Immature natural killer cell (primary cell): ENCODE measurements at regions not wholly inside any gene's neighbourhood (a gene's known extent, or its start where the extent isn't known, plus 50 kb on each side); places are given as distances from the start of the nearest gene placed in this dataset.

Experiments used
- DNase-seq, 3 donors: peaks; one replicate each; pipeline ENCODE4 v3.0.0; 2022; ENCODE audit warnings: mixed read lengths in 1 of 3
- H3K27ac Mint-ChIP-seq, 6 donors: one replicate each; pipeline ENCODE4 v1.8.0; 2020; ENCODE audit warnings: mixed read lengths in 6 of 6, mild to moderate bottlenecking in 5 of 6, inconsistent platforms in 4 of 6, moderate library complexity in 3 of 6
- H3K27me3 Mint-ChIP-seq, 3 donors: one replicate each; pipeline ENCODE4 v1.8.0; 2020 to 2021; ENCODE audit warnings: low read depth in 3 of 3, mild to moderate bottlenecking in 3 of 3, mixed read lengths in 3 of 3, moderate library complexity in 3 of 3, inconsistent platforms in 1 of 3
- H3K36me3 Mint-ChIP-seq, 3 donors: one replicate each; pipeline ENCODE4 v1.8.0; 2020; ENCODE audit warnings: mixed read lengths in 3 of 3, inconsistent platforms in 2 of 3, mild to moderate bottlenecking in 2 of 3
- H3K4me1 Mint-ChIP-seq, 2 donors: one replicate each; pipeline ENCODE4 v1.8.0; 2020; ENCODE audit warnings: inconsistent platforms in 2 of 2, mild to moderate bottlenecking in 2 of 2, mixed read lengths in 2 of 2, moderate library complexity in 1 of 2
- H3K4me3 Mint-ChIP-seq, 5 donors: one replicate each; pipeline ENCODE4 v1.8.0; 2020; ENCODE audit warnings: mild to moderate bottlenecking in 5 of 5, mixed read lengths in 5 of 5, inconsistent platforms in 3 of 5, moderate library complexity in 3 of 5
- H3K9me3 Mint-ChIP-seq, 6 donors: one replicate each; pipeline ENCODE4 v1.8.0; 2020; ENCODE audit warnings: mild to moderate bottlenecking in 6 of 6, mixed read lengths in 6 of 6, inconsistent platforms in 4 of 6, moderate library complexity in 3 of 6

DNA sequence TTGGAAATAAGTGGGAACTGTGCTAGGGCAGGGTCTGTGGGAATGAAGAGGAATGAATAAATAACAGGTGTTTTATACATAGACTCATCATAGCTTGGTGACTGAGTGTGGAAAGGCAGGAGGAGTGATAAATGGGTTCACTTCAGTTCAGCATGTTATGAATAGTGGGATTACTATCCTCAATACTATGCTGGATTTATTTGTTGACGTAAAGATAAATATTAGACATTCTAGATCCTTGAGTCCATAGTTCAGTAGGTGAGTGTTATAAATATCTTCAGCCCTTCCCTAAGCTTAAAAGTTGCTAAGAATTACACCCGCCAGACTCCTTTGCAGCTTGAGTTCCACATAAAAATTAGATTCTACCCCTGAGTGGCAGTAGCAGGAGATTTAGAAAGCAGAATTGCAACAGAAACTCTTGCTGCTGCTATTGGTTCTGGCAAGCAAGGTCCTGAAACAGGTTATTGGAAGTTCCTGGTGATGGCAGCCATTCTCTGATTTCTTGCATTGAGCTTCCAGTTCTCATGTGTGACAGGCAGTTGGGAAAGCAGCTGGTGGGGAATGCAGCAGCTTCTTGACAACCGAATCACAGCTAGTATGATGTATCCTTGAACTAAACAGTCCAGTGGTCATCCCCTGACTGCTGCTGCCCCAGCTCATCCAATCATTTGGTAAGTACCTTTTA lies 1558.9 kb downstream of the FAM181B start:
- H3K27me3 Mint-ChIP-seq: no peaks in the 10 kb centered on the region
- H3K9me3 Mint-ChIP-seq: peaks cover 5 to 35% (median 13%) of the 10 kb centered on the region in 6 donors
- no peaks in the 10 kb centered on the region for H3K4me1 Mint-ChIP-seq
- H3K4me3 Mint-ChIP-seq: no peak overlapping the region
- no peak for DNase-seq
- no peaks in the 10 kb centered on the region for H3K36me3 Mint-ChIP-seq
- H3K27ac Mint-ChIP-seq: no peak overlapping the region

DNA sequence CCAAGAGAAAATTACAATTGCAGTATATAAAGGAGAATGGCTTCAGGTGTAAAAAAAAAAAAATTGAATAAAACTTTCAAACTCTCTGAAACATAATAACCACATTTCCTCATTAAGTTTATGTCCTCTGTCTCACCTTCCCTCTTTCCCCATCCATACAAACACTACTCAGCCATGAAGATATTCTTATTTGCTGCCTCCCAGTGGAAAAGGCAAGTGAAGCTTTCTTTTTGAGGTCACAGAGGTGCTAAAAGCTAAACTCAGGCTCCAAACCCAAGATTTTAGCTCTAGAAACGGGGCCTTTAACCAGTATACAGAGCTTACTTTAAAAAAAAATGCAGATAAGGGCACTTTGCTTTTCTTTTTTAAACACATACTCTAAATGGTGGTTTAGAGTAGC lies 1568.5 kb downstream of the FAM181B start:
- Mint-ChIP-seq H3K36me3 (no peaks in the 10 kb centered on the region), H3K9me3 (peaks cover under 1 to 15% (median 8%) of the 10 kb centered on the region in 6 donors), H3K4me1 (no peaks in the 10 kb centered on the region), H3K27ac (no peak overlapping the region), H3K4me3 (no peak overlapping the region), H3K27me3 (peaks cover 0 to 1% (median 0%) of the 10 kb centered on the region in 3 donors)
- DNase-seq: no peak

DNA sequence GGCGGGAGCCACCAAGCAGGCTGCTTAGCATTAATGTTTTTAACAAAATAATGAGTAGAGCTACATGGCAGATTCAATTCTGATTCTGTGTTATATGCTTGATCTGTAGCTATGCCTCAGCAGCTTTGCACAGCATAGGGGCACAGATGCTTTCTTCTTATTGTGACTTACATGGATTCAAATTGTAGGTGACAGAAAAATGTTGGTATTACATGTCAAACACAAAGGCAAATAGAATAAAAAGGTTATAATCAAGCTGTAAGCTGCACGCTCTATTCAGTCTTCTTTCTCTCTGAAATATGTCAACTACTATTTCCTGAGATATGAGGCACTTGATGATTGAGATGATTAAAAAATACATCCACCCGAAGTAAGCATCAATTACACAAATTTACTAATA lies 1573.8 kb downstream of the FAM181B start:
- no peaks in the 10 kb centered on the region for H3K36me3 Mint-ChIP-seq
- H3K9me3 Mint-ChIP-seq: peaks cover 3 to 12% (median 10%) of the 10 kb centered on the region in 6 donors
- no peaks in the 10 kb centered on the region for H3K4me1 Mint-ChIP-seq
- no peak overlapping the region for H3K27ac Mint-ChIP-seq
- no peak overlapping the region for H3K4me3 Mint-ChIP-seq
- no peaks in the 10 kb centered on the region for H3K27me3 Mint-ChIP-seq
- no peak for DNase-seq

DNA sequence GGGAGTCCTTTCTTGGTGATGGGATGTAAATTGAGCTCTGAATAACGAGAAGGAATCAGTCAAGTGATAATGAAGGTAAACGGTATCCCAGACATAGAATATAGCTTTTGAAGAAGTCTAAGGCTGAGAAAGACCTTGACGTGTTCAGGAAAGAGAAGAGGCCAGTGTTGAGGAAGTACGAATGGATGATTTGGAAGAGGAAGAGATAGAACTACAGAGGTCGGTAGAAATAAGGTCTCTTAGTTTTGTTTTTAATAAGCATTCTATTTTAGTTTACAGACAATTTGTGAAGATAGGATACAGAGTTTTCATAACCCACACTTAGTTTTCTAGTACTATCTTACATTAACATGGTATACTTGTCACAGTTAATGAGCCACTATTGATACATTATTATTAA lies 1598.1 kb downstream of the FAM181B start:
- no peak for DNase-seq
- H3K4me3 Mint-ChIP-seq: no peak overlapping the region
- H3K9me3 Mint-ChIP-seq: peaks cover 2 to 54% (median 11%) of the 10 kb centered on the region in 6 donors
- peaks cover 0 to 9% of the 10 kb centered on the region in 2 donors for H3K4me1 Mint-ChIP-seq
- H3K27ac Mint-ChIP-seq: no peak overlapping the region
- peaks cover 0 to 1% (median 0%) of the 10 kb centered on the region in 3 donors for H3K27me3 Mint-ChIP-seq
- no peaks in the 10 kb centered on the region for H3K36me3 Mint-ChIP-seq

DNA sequence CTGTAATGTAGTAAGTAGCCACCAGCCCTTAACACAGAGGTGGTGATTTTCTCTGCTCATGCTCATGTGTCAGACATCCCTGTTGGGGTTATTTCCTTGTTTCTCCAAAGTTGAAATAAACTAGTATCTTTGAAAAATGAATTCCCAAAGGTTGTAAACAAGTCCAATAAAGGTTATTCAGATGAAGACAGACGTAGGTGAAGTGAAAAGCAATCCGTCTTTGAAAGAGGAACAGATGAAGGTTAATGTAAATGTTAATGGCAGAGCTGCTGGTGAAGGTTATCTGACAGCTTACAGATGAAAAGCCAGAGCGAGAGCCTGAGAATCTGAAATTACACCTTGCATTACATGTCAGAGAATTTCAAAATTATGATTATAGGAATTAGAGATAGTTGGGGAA lies 1604.0 kb downstream of the FAM181B start:
- DNase-seq: no peak
- Mint-ChIP-seq H3K9me3 (peaks cover 0 to 53% (median 8%) of the 10 kb centered on the region in 6 donors), H3K4me3 (no peak overlapping the region), H3K4me1 (peaks cover 0 to 9% of the 10 kb centered on the region in 2 donors), H3K36me3 (no peaks in the 10 kb centered on the region), H3K27ac (no peak overlapping the region), H3K27me3 (no peaks in the 10 kb centered on the region)

DNA sequence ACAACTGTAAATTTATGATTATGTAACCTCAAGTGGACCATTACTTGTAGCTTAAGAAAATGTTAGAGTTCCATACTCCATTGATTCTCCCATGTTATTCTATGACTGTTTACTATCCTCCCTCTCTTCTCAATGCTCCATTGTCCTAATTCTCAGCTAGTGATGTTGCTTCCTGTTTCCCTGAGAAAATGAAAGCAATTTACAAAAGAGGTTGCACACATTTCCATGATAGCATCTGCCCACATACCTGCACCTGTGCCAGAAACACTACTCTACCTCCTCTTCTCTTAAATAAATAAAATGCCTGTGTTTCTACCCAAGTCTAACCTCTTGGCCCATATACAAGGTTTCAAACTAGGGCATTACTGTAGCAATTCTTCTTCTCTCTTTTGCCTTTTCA lies 1620.9 kb downstream of the FAM181B start:
- DNase-seq: no peak
- Mint-ChIP-seq H3K9me3 (peaks cover 0 to 8% (median 3%) of the 10 kb centered on the region in 6 donors), H3K36me3 (no peaks in the 10 kb centered on the region), H3K4me3 (no peak overlapping the region), H3K27me3 (no peaks in the 10 kb centered on the region), H3K27ac (no peak overlapping the region), H3K4me1 (no peaks in the 10 kb centered on the region)

DNA sequence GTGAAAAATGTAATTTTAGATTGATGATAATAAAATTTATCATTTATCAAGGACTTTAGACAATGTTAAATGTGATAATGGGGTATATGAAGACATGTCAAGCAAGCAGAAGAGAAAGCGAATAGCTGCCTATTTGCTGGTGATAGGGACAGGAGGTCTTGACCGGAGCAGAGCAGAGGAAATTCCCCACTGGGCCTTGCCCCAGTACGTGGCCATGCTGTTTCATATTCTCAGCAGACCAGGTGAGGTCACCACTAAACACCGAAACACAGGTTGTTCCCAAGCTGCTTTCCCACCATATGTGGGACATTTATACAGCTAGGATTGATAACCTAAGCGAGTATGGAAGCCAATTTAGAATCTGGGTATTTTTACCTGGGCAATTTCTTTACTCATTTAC lies 1629.6 kb downstream of the FAM181B start:
- H3K36me3 Mint-ChIP-seq: no peaks in the 10 kb centered on the region
- H3K9me3 Mint-ChIP-seq: peaks cover 8 to 31% (median 17%) of the 10 kb centered on the region in 6 donors
- H3K27ac Mint-ChIP-seq: no peak overlapping the region
- no peak for DNase-seq
- H3K4me3 Mint-ChIP-seq: no peak overlapping the region
- peaks cover 0 to 2% (median 0%) of the 10 kb centered on the region in 3 donors for H3K27me3 Mint-ChIP-seq
- H3K4me1 Mint-ChIP-seq: no peaks in the 10 kb centered on the region

DNA sequence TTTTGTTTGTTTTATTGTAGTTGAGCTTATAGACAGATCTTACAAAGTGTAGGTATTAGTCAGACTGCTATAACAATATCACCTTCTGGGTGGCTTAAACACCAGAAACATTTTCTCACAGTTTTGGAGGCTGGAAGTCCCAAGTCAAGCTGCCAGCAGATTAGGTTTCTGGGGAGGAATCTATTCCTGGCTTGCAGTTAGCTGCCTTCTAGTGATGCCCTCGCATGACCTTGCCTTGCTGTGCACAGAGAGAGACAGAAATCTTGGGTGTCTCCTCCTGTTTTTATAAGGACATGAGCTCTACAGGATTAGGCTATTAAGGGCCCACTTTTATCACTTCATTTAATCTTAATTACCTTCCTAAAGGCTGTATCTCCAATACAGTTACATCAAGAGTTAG lies 1635.2 kb downstream of the FAM181B start:
- no peaks in the 10 kb centered on the region for H3K4me1 Mint-ChIP-seq
- H3K36me3 Mint-ChIP-seq: no peaks in the 10 kb centered on the region
- H3K27me3 Mint-ChIP-seq: no peaks in the 10 kb centered on the region
- H3K9me3 Mint-ChIP-seq: peaks cover 1 to 30% (median 16%) of the 10 kb centered on the region in 6 donors
- no peak overlapping the region for H3K4me3 Mint-ChIP-seq
- DNase-seq: no peak
- H3K27ac Mint-ChIP-seq: no peak overlapping the region

DNA sequence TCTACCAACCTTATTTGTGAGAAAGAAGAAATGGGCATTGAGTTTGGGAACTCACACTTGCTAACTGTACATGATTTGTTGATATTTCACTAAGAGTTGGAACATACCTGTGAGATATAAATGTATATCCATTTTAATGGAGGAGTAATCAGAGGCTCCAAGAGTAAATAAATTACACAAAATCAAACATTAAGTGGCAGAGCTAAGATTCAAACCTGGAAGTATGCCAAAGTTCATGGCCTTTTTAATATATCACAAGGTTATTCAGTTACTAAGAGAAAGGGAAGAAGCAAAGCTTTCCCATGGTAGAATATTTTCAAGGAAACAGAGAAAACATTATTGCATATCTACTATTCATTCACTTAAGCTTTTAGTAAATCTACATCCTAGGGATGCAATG lies 1641.1 kb downstream of the FAM181B start:
- H3K27ac Mint-ChIP-seq: no peak overlapping the region
- H3K4me3 Mint-ChIP-seq: no peak overlapping the region
- peaks cover 0 to 53% (median 16%) of the 10 kb centered on the region in 6 donors for H3K9me3 Mint-ChIP-seq
- no peaks in the 10 kb centered on the region for H3K27me3 Mint-ChIP-seq
- no peaks in the 10 kb centered on the region for H3K4me1 Mint-ChIP-seq
- no peaks in the 10 kb centered on the region for H3K36me3 Mint-ChIP-seq
- no peak for DNase-seq

DNA sequence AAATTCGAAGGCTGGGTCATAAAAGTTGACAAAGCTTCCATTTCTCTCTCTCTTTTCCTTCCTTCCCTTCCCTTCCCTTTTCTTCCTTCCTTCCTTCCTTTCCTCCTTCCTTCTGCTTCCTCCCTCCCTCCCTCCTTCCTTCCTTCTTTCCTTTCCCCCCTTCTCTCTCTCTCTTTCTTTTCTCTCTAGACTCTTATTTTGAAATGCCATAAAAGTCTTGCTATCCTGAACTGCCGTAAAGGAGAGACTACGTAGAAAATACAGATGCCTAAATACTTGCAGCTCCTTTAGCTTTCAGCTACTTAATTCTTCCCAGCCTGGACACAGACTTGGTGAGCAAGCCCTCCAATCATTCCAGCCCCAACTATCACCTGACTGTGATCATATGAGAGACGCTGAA lies 1644.4 kb downstream of the FAM181B start:
- Mint-ChIP-seq H3K4me1 (no peaks in the 10 kb centered on the region), H3K9me3 (peaks cover 0 to 49% (median 28%) of the 10 kb centered on the region in 6 donors), H3K27me3 (no peaks in the 10 kb centered on the region), H3K27ac (no peak overlapping the region), H3K4me3 (no peak overlapping the region), H3K36me3 (no peaks in the 10 kb centered on the region)
- DNase-seq: no peak

DNA sequence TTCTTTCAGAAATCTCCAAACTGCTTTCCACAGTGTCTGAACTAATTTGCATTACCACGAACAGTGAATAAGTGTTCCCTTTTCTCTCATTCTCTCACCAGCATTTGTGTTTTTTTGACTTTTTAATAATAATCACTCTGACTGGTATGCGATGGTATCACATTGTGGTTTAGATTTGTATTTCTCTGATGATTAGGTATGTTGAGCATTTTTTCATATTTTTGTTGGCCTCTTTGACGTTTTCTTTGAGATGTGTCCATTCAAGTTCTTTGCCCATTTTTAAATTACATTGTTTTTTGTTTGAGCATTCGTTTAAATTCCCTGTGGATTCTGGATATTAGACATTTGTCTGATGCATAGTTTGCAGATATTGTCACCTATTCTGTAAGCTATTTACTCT lies 1639.6 kb upstream of the TENM4 start:
- H3K27ac Mint-ChIP-seq: no peak overlapping the region
- DNase-seq: no peak
- H3K4me1 Mint-ChIP-seq: no peaks in the 10 kb centered on the region
- H3K36me3 Mint-ChIP-seq: no peaks in the 10 kb centered on the region
- H3K4me3 Mint-ChIP-seq: no peak overlapping the region
- H3K27me3 Mint-ChIP-seq: peaks cover 0 to 2% (median 1%) of the 10 kb centered on the region in 3 donors
- peaks cover 3 to 62% (median 27%) of the 10 kb centered on the region in 6 donors for H3K9me3 Mint-ChIP-seq

DNA sequence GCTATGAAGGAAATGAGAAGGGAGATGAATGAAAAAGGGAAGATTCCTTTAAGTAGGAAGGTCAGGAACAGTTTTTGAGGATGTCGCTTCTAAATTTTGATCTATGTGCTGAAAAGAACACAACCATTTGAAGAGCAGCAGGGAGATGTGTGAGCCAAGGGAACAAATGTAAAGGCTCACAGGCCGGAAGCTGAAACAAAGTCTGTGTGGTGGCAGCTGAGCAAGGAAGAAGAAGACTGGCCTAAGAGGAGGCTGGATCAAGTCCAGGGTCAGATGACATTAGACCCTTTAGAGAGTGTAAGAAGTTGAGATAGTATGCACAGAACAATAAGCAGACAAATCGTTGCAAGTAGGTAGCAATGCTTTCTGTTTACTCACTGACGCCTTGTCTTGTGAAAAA lies 1631.4 kb upstream of the TENM4 start:
- Mint-ChIP-seq H3K36me3 (no peaks in the 10 kb centered on the region), H3K27ac (no peak overlapping the region), H3K27me3 (peaks cover 0 to 4% (median 1%) of the 10 kb centered on the region in 3 donors), H3K4me3 (no peak overlapping the region), H3K9me3 (peaks cover 2 to 51% (median 25%) of the 10 kb centered on the region in 6 donors), H3K4me1 (no peaks in the 10 kb centered on the region)
- no peak for DNase-seq

DNA sequence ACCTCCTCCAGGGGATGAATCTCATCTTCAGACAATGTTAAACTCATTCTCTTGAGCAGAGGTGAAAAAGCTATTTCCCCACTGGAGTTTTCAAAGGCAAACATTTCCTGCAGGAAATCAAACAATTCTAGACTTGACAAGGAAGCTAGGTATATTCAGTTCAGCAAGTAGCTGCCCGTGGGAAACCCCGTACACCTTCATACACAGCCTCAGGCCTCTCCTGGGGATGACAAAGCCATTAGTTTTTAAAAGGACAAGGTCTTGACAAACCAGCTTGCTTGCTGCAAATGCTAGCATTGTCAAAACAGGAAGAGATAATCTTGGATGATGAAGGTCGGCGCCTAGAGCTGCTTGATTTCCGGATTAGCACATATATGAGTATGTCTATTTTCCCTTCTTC lies 1630.8 kb upstream of the TENM4 start:
- Mint-ChIP-seq H3K27ac (no peak overlapping the region), H3K4me3 (no peak overlapping the region), H3K9me3 (peaks cover 2 to 47% (median 24%) of the 10 kb centered on the region in 6 donors), H3K27me3 (peaks cover 0 to 4% (median 1%) of the 10 kb centered on the region in 3 donors), H3K36me3 (no peaks in the 10 kb centered on the region), H3K4me1 (no peaks in the 10 kb centered on the region)
- no peak for DNase-seq

DNA sequence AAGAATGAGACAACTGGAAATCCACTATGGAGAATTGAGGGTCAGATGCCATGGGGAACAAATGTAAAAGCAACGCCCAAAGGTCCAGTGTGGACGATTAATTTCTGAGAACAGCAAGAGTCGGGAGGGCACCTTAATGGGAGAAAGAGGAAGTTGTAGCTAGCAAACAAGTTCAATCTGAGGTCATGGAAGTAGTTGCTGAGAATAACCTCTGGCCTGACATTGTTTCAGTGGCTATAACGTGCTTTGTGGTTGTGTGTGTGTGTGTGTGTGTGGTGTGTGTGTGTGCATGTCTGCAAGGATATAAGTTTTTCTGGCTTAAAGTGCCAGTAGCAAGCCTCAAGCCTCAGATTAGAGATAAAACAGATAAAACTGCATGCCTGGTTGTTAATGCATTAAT lies 1630.1 kb upstream of the TENM4 start:
- Mint-ChIP-seq H3K9me3 (peaks cover 2 to 40% (median 21%) of the 10 kb centered on the region in 6 donors), H3K4me1 (no peaks in the 10 kb centered on the region), H3K4me3 (no peak overlapping the region), H3K27me3 (peaks cover 0 to 2% (median 1%) of the 10 kb centered on the region in 3 donors), H3K36me3 (no peaks in the 10 kb centered on the region), H3K27ac (no peak overlapping the region)
- DNase-seq: no peak

DNA sequence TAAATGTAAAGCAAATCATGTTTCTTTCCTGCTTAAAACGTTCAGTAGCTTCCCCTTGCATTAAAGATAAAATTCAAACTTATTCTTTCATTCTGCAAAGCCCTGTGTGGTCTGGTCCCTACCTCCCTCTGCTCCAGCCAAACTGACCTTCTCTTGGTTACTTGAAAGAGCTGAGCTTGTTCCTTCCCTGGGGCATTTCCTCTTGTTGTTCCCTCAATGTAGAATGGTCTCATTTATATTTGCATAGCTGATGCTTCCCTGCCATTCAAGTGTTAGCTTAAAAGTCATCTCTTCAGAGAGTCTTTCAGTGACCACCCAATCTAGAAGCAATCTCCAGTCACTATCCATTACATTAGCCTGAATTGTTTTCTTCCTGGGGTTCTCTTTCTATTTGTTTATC lies 1618.5 kb upstream of the TENM4 start:
- Mint-ChIP-seq H3K27me3 (peaks cover 0 to 2% (median 0%) of the 10 kb centered on the region in 3 donors), H3K9me3 (peaks cover 6 to 30% (median 24%) of the 10 kb centered on the region in 6 donors), H3K4me1 (peaks cover 0 to 1% of the 10 kb centered on the region in 2 donors), H3K4me3 (no peak overlapping the region), H3K36me3 (no peaks in the 10 kb centered on the region), H3K27ac (no peak overlapping the region)
- DNase-seq: no peak
